ENCODE measurements at regions not wholly inside any gene's neighbourhood (a gene's known extent, or its start where the extent isn't known, plus 50 kb on each side); places are given as distances from the start of the nearest gene placed in this dataset.
"Not testable (repeated sequence)": the region's sequence is repeated elsewhere in the genome, so short reads cannot be mapped to it uniquely, and the experiment has no call there.

GRCh38 chr5:164145458-164145857 lies 640.0 kb downstream of the MAT2B start:
- no peak for DNase-seq

DNA sequence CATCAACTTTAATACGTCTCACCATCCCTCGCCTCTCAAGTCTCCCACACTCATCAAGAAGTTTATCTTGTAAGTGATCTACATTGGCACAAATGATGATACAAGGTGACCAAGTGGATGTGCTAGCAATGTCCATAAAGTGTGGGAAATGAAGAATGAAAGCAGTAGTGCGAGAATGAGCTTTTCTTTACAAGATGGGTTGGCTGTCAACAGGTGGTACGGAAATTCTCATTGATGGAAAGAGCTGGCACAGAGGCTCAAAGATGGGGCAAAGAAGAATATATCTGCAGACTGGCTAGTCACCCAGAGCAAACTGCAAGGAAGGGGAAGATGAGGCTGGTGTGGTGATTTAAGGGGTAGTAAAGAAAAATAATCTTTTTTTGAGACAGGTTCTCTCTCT lies 640.8 kb downstream of the MAT2B start:
- no peak for DNase-seq

DNA sequence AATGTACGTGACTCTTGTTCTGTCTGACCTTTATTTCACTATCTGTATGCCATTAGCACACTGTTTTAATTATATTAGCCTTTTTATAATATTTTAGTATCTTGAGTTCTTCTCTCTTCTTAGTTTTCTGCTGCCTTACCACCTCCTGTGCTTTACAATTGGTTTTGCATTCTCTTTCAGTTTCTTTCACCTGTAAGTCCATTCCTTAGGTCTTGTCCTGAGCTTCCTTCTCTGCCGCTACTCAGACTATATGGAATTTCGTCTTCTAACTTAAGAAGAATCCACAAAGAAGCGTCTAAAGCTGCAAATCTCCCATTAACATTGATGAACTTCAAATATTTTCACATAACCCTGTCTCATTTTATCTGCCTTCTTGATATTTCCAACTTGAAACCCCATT lies 642.9 kb downstream of the MAT2B start:
- no peak for DNase-seq

GRCh38 chr5:164152539-164152938 lies 647.1 kb downstream of the MAT2B start:
- DNase-seq, result not testable (repeated sequence)

DNA sequence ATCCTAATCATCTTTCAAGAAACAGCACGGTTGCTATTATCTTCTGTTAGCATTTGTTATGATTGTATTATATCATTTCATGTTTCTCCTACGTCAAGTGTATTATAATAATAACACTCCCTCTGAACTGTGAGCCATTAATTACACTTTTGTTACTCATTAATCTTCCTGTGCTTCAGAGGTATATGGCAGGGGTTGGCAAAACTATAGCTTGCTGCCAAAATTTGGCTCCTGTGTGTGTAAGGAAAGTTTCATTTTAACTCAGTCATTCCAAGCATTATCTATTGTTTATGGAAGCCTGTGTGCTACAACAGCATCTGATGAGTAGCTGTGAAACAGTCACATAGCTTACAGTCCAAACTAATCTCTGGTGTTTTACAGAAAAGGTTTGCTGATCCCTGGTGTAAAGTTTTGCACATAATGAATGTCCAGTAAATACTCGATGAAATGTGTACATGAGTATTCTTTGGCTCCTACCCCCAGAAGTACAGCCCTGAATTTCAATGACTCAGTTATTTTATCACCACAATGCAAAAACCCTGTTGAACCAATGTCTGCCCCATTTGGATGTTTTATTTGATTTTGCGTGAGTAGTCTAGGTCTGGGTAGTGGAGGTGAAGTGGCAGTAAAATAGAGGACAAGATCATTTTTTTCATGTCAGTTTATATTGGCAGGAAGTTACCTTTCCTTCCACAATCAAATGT lies 648.2 kb downstream of the MAT2B start:
- DNase-seq, result no peak

GRCh38 chr5:164170814-164171213 lies 665.4 kb downstream of the MAT2B start:
- no peak for DNase-seq

DNA sequence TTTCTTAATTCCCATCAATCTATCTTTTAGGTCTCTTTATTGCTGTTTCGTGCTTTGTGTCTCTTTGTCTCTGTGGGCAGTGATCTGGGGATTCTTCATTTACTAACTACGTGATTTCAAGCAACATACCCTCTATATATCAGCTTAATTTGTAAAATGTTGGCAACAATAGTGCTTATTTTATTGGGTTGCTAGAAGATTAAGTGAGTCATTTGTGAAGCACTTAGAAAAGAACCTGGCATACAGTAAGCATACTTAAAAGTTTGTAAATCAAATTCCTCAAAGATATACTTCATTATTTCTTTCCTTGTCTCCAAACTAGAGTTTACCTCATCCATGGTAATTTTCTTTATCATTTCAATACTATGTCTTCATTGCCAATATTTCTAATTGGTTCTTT lies 669.7 kb downstream of the MAT2B start:
- no peak for DNase-seq

DNA sequence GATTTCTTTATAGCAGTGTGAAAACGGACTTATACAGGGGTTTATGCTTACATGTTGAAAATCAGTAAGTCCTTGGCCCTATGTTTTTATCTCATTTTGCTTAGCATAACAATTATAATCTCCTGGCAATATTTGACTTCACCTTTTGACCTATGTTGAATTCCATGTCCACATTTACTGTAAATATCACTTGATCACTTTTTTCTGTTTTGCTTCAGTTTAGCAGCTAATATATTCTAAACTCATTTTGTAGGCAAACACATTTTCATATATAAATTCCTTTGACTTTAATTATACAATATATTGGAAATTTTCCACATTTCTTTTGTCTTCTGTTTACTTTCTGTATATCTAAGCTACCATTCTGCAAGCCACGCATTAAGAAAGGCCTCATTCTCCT lies 674.0 kb downstream of the MAT2B start:
- no peak for DNase-seq

DNA sequence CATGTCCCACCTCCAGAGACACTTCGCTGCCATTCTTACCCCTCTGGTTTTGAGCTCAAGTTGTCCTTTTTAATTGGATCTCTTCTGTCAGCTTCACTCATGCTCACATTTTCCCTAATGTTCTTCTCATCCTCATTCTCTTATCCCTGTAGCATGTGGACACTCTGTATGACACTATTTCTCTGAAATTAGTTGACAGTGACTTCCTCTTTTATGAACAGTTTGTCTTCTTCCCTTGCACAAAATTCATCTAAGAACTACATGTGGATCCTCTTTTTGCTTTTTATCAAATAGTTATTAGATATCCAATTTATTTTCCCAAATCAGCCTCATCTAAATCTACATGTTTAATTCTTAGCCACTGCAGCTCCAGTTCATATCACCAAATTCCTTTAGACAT lies 676.2 kb downstream of the MAT2B start:
- DNase-seq, result no peak

DNA sequence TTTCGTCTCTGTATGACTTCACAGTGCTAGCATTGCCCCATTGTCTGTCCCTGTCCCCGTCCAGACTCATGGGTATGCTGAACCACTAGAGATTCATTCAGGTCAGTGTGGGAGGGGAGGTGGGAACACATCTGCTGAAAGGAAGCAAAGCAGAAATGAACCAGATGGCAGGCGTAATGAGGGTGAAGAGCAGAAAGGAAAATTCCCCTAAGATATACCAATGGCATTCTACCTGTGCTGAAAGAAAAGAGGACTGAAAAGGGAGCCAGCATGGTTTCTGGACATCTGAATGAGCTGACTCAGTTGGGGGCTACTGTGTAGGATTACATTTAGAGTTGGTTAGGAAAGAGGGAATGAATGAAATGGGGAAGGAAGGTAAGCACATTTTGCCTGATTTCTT lies 678.7 kb downstream of the MAT2B start:
- DNase-seq, result no peak

GRCh38 chr5:164185000-164185399 lies 679.6 kb downstream of the MAT2B start:
- DNase-seq, result no peak

- no peak for DNase-seq
Measured at GRCh38 chr5:164186550-164186949, 681.1 kb downstream of the MAT2B start.

DNA sequence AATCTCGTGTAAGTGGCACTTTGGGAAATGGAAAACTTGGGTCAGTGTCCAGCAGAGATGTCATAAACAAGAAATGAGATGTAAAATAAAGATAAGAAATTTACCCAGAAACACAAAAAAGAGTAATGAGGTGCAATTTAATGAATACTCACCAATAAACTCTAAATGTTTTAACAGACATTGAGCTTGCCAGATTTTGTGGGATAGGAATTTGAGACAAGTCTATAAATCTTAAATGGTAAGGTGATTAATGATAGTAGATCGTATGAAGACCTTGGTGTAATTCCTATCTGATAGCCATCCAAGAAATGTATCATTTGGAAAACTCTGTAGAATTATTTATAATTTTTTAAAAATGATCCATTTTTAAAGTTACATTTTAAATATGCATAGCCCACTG lies 682.4 kb downstream of the MAT2B start:
- no peak for DNase-seq

GRCh38 chr5:164188733-164189148 lies 683.3 kb downstream of the MAT2B start:
- DNase-seq, result no peak

DNA sequence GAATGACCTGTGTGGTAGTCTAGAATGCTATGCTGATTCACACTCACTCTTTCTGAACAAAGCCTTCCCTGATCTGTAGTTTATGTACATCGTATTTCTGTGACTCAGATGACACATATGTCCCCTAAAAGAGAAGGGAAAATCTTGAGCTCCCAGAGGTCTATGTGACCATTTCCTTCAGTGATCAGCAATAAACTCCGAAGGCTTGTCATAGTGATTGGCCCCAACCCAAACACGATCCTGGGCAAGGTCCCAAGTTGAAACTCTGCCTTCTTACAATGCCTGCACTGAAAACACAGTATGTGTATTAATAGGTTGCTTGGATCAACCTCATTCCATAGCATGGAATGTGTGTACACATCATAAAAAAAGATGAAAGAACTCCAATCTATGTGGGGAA lies 685.8 kb downstream of the MAT2B start:
- no peak for DNase-seq

DNA sequence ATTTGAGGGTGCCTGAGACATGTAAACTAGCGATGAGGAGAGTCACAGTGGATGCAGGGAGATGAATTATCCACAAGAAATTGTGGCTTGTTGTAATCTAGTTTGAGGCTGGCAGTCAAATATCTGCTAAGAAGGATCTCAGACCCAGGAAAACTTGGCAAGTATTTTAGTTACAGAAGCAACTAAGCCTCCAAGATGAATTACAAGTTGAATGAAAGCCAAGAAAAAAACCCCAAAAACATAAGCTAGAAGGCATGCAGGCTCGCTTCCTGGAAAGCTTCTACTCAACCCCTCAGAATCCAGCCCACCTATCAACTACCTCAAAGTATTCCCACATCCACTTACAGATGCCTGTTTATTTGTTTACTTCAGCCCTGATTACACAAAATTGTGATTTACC lies 696.9 kb downstream of the MAT2B start:
- DNase-seq, result no peak

DNA sequence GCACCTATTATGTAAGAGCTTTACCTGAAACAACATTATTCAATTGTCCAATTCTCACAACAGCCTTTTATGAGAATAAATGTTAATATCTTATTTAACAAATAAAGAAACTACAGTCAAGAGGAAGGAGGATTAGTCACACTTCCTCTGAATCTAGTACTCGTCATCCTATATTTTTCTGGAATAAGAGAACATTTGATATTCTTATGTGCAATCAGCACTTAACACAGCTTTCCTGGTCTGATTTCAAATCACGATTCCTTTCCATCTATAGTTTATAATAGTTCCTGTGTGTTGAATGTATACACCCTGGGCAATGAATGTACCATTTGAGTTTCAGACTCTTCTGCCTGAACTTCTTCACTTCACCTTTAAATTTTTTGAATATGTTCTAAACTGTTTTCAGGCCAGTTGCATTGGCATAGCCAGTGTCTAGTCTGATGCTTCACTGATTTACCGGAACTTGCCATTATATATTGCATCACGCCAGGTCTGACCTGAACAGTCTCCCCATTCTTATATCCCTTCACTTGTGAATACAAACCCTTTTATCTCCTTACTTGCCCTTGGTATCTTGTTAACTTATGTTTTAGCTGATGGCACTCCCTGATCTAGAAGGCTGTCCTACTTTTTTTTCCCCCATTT lies 698.3 kb downstream of the MAT2B start:
- DNase-seq, result no peak

DNA sequence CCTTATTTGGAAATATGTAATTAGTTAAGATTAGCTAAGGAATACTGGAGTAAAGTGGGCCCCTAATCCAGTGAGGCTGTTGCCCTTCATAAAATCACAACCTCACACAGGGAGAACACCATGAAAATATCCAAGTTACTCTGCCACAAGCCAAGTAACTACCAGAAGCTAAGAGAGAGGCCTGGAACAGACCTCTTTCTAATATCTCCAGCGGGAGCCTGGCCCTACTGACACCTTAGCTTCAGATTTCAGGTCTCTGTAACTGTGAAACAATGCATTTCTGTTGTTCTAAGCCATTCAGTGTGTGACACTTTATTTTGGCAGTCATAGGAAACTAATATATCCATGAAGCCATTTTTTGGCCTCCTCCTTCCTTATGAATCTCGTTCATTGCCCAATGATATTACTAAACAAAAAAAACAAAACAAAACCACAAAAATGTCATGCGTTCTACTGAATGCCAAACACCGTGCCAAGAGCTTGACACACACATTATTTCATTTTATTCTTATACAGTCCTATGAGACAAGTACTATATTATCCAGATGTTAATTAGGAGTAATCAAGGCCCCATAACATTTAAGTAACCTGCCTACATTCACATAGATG lies 699.0 kb downstream of the MAT2B start:
- DNase-seq, result no peak

DNA sequence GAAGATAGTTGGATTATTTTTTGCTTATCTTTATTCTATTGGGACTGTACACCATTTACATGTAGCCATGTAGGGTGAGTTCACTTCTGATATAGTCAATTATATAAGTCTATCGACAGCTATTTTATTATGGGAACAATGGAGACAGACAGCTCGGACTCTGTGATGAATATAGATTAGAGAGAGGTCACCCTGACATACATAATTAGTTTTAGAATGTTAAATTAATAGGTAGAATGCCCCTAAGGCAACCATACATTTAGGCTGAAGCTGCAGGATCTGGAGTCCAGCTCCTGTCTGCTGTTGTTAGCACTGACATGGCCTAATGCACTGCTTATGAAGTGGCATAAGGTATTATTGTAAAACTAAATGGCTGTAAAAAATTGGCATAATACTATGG lies 700.8 kb downstream of the MAT2B start:
- DNase-seq, result no peak

- DNase-seq, result no peak
Measured at GRCh38 chr5:164207646-164208045, 702.2 kb downstream of the MAT2B start.

GRCh38 chr5:164210491-164210890 lies 705.1 kb downstream of the MAT2B start:
- DNase-seq, result no peak

- DNase-seq, result no peak
Measured at GRCh38 chr5:164214698-164215097, 709.3 kb downstream of the MAT2B start.

GRCh38 chr5:164217464-164217863 lies 712.0 kb downstream of the MAT2B start:
- no peak for DNase-seq

DNA sequence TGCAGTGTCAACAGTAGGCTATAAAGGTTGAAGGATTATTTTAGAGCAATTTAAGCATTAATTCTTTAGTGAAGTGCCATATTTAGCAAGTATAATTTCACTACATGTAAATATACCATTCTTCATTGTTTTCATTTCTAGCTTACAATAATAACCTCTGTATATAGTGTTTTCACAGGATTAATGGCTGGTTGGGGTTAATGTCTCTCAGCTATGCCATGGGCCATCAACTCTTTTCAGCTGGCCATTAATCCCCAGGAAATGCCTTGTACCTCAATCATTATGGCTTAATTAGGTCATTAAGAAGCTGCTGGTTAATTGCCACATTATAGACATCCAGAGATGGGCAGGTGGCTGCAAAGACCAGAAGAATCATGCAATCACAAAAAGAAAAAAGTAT lies 715.1 kb downstream of the MAT2B start:
- no peak for DNase-seq

DNA sequence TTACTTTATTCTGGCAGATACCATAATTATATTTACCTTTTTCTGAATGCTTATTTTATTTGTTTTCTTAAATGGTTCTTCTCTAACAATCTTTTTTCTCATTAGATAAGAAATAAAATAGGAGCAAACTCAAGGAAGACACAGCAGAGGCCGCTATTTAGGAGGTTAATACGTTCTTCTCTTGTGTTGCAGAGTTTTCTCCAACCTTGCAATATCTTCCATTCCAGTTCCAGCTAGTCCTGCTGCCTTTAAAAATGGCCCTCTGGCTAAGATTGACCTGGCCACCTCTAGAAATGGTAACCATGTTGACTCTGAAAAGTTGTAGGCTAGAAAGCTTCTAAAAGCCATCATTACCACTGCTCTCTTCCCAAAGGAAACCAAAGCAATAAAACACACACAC lies 718.8 kb downstream of the MAT2B start:
- DNase-seq, result no peak

All from COR-L47 (cell line).